Limb (tissue), 2 donors: ENCODE measurements at regions not wholly inside any gene's neighbourhood (a gene's known extent, or its start where the extent isn't known, plus 50 kb on each side); places are given as distances from the start of the nearest gene placed in this dataset.
A peak's percentile ranks its signal among the peaks of the same experiment; 100 is the strongest.
"Not testable (repeated sequence)": the region's sequence is repeated elsewhere in the genome, so short reads cannot be mapped to it uniquely, and the experiment has no call there.

Experiments
- DNase-seq, 2 donors: peaks; one replicate each; pipeline ENCODE4 v3.0.0-alpha.2; 2016; ENCODE audit errors: extremely low spot score in 2 of 2

- DNase-seq = no peak
Observed at GRCh38 chr11:100528872-100529416, 158.1 kb upstream of the ARHGAP42 start.

- not testable (repeated sequence) for DNase-seq
Observed at GRCh38 chr11:100531290-100531689, 155.8 kb upstream of the ARHGAP42 start.

- no peak for DNase-seq
Observed at GRCh38 chr11:100536979-100537378, 150.1 kb upstream of the ARHGAP42 start.

- DNase-seq = no peak
Observed at GRCh38 chr11:100543386-100543785, 143.7 kb upstream of the ARHGAP42 start.

- DNase-seq = no peak
Observed at GRCh38 chr11:100545556-100545955, 141.5 kb upstream of the ARHGAP42 start.

GRCh38 chr11:100545970-100546369 is 141.1 kb upstream of the ARHGAP42 start:
- DNase-seq = no peak

GRCh38 chr11:100546714-100547113 is 140.4 kb upstream of the ARHGAP42 start:
- DNase-seq = no peak

GRCh38 chr11:100550298-100550697 is 136.8 kb upstream of the ARHGAP42 start:
- DNase-seq = no peak

- DNase-seq = no peak
Observed at GRCh38 chr11:100550912-100551632, 136.0 kb upstream of the ARHGAP42 start.

GRCh38 chr11:100555931-100556330 is 131.2 kb upstream of the ARHGAP42 start:
- DNase-seq = no peak

- no peak for DNase-seq
Observed at GRCh38 chr11:100556781-100557180, 130.3 kb upstream of the ARHGAP42 start.

- no peak for DNase-seq
Observed at GRCh38 chr11:100557830-100558611, 129.1 kb upstream of the ARHGAP42 start.

- DNase-seq = no peak
Observed at GRCh38 chr11:100560606-100561005, 126.5 kb upstream of the ARHGAP42 start.

GRCh38 chr11:100561323-100561722 is 125.8 kb upstream of the ARHGAP42 start:
- DNase-seq = no peak

GRCh38 chr11:100562128-100562527 is 125.0 kb upstream of the ARHGAP42 start:
- peak in 1 of 2 donors; percentile 35 for DNase-seq

- no peak for DNase-seq
Observed at GRCh38 chr11:100563541-100564280, 123.4 kb upstream of the ARHGAP42 start.

- no peak for DNase-seq
Observed at GRCh38 chr11:100573911-100574513, 113.1 kb upstream of the ARHGAP42 start.

GRCh38 chr11:100574894-100575769 is 112.0 kb upstream of the ARHGAP42 start:
- DNase-seq = peak in 1 of 2 donors; percentile 43

GRCh38 chr11:100575860-100576717 is 111.0 kb upstream of the ARHGAP42 start:
- peak in 1 of 2 donors; percentile 76 for DNase-seq

- DNase-seq = no peak
Observed at GRCh38 chr11:100576718-100577021, 110.4 kb upstream of the ARHGAP42 start.
